ENCODE measurements at regions not wholly inside any gene's neighbourhood (a gene's known extent, or its start where the extent isn't known, plus 50 kb on each side); places are given as distances from the start of the nearest gene placed in this dataset.

- no peaks in the 10 kb centered on the region for H3F3A ChIP-seq (ENCODE audit: insufficient read depth)
- no peaks in the 10 kb centered on the region for H4K20me1 ChIP-seq (ENCODE audit: low read depth, low read length)
- no peak overlapping the region for H2AFZ ChIP-seq (ENCODE audit: low read depth, low read length, severe bottlenecking)
- no peaks in the 10 kb centered on the region for H3K79me2 ChIP-seq (ENCODE audit: insufficient read depth, low read length)
- H3K9me3 ChIP-seq (ENCODE audit: insufficient read depth, low read length): no peaks in the 10 kb centered on the region
- H3K4me3 ChIP-seq (ENCODE audit: insufficient read depth, low read length, poor library complexity, severe bottlenecking): no peak overlapping the region
- H3K9me2 ChIP-seq (replicated peaks; ENCODE audit: insufficient read depth, low read length): no peaks in the 10 kb centered on the region
- H3K36me3 ChIP-seq (ENCODE audit: low read length): no peaks in the 10 kb centered on the region
- no peak overlapping the region for H3K27ac ChIP-seq (ENCODE audit: low read depth, low read length)
- no peak overlapping the region for H3K9ac ChIP-seq (ENCODE audit: low read length)
- H3K4me2 ChIP-seq (ENCODE audit: low read depth, low read length, poor library complexity, severe bottlenecking): no peak overlapping the region
- H3K27me3 ChIP-seq (ENCODE audit: low read length): no peaks in the 10 kb centered on the region
- TF ChIP-seq EZH2phosphoT487 (conservative IDR thresholded peaks at IDR 0.05; ENCODE audit: low read length) (no peak), CTCF (IDR thresholded peaks at IDR 0.05; ENCODE audit: insufficient read depth, low read length, poor library complexity, severe bottlenecking) (no peak)
Observed at GRCh38 chr14:39488600-39488999, 56.4 kb upstream of the FBXO33 start.

GRCh38 chr14:39483682-39484081 lies 51.4 kb upstream of the FBXO33 start:
- Histone ChIP-seq H3K4me3 (ENCODE audit: insufficient read depth, low read length, poor library complexity, severe bottlenecking) (no peak overlapping the region), H3K9me2 (replicated peaks; ENCODE audit: insufficient read depth, low read length) (no peaks in the 10 kb centered on the region)

More at GRCh38 chr14:39483682-39484081, 51.4 kb upstream of the FBXO33 start:
- no peaks in the 10 kb centered on the region for H3F3A ChIP-seq (ENCODE audit: insufficient read depth)
- TF ChIP-seq CTCF (IDR thresholded peaks at IDR 0.05; ENCODE audit: insufficient read depth, low read length, poor library complexity, severe bottlenecking) (no peak), EZH2phosphoT487 (conservative IDR thresholded peaks at IDR 0.05; ENCODE audit: low read length) (no peak)
- H3K79me2 ChIP-seq (ENCODE audit: insufficient read depth, low read length): no peaks in the 10 kb centered on the region
- no peak overlapping the region for H3K27ac ChIP-seq (ENCODE audit: low read depth, low read length)
- no peaks in the 10 kb centered on the region for H3K9me3 ChIP-seq (ENCODE audit: insufficient read depth, low read length)
- H4K20me1 ChIP-seq (ENCODE audit: low read depth, low read length): no peaks in the 10 kb centered on the region
- no peaks in the 10 kb centered on the region for H3K36me3 ChIP-seq (ENCODE audit: low read length)
- no peak overlapping the region for H3K4me2 ChIP-seq (ENCODE audit: low read depth, low read length, poor library complexity, severe bottlenecking)
- no peaks in the 10 kb centered on the region for H3K27me3 ChIP-seq (ENCODE audit: low read length)
- no peak overlapping the region for H2AFZ ChIP-seq (ENCODE audit: low read depth, low read length, severe bottlenecking)
- H3K9ac ChIP-seq (ENCODE audit: low read length): no peak overlapping the region
